GM23338 (cell line): ENCODE measurements at regions not wholly inside any gene's neighbourhood (a gene's known extent, or its start where the extent isn't known, plus 50 kb on each side); places are given as distances from the start of the nearest gene placed in this dataset.

ENCODE experiments used
- ATAC-seq: fragments of 200-7000 bp; cut with Tn5 transposase; 3 replicates; pipeline ENCODE4 v1.9.1; 2020
- DNase-seq: peaks from one replicate; pipeline ENCODE4 v3.0.0-alpha.2; 2015; ENCODE audit warnings: low spot score
- H2AFZ ChIP-seq: fragments of 200-600 bp; sonication (generic); 2 replicates; pipeline ENCODE4 v1.8.0; 2016; ENCODE audit warnings: antibody characterized with exemption, mild to moderate bottlenecking, moderate library complexity
- H3F3A ChIP-seq: fragments of 200-600 bp; sonication (generic); replicated peaks from 2 replicates; pipeline ENCODE4 v1.8.0; 2017; ENCODE audit warnings: antibody characterized with exemption, mixed run types, low read depth
- H3K27ac ChIP-seq: fragments of 200-600 bp; sonication (generic); 2 replicates; pipeline ENCODE4 v1.6.1; 2016; ENCODE audit warnings: low read depth
- H3K27me3 ChIP-seq: fragments of 200-600 bp; sonication (generic); 2 replicates; pipeline ENCODE4 v1.8.0; 2016; ENCODE audit warnings: mild to moderate bottlenecking, mixed run types, moderate library complexity; ENCODE audit not compliant: insufficient read depth
- H3K36me3 ChIP-seq: fragments of 200-600 bp; sonication (generic); 2 replicates; pipeline ENCODE4 v1.8.0; 2016; ENCODE audit warnings: mild to moderate bottlenecking; ENCODE audit not compliant: insufficient read depth
- H3K4me1 ChIP-seq: fragments of 200-600 bp; sonication (generic); 2 replicates; pipeline ENCODE4 v1.8.0; 2016; ENCODE audit warnings: mild to moderate bottlenecking, moderate library complexity; ENCODE audit not compliant: insufficient read depth
- H3K4me2 ChIP-seq: fragments of 200-600 bp; sonication (generic); 2 replicates; pipeline ENCODE4 v1.7.1; 2017; ENCODE audit warnings: mixed run types
- H3K4me3 ChIP-seq: fragments of 200-600 bp; sonication (generic); 2 replicates; pipeline ENCODE4 v1.6.1; 2016; ENCODE audit warnings: mixed run types
- H3K79me2 ChIP-seq: fragments of 200-600 bp; sonication (generic); replicated peaks from 2 replicates; pipeline ENCODE4 v1.8.0; 2017; ENCODE audit warnings: mild to moderate bottlenecking; ENCODE audit not compliant: insufficient read depth
- H3K9me2 ChIP-seq: fragments of 200-600 bp; sonication (generic); 2 replicates; pipeline ENCODE4 v1.8.0; 2017; ENCODE audit not compliant: insufficient read depth
- H4K20me1 ChIP-seq: fragments of 200-600 bp; sonication (generic); replicated peaks from 2 replicates; pipeline ENCODE4 v1.8.0; 2017; ENCODE audit warnings: mild to moderate bottlenecking; ENCODE audit not compliant: insufficient read depth
- H3K27ac Mint-ChIP-seq: 2 replicates; pipeline ENCODE4 v1.8.0; 2020; ENCODE audit warnings: inconsistent platforms, mild to moderate bottlenecking, moderate library complexity, mixed read lengths
- H3K27me3 Mint-ChIP-seq: 3 replicates; pipeline ENCODE4 v1.8.0; 2022; ENCODE audit warnings: low read depth, mild to moderate bottlenecking, moderate library complexity, mixed read lengths, inconsistent platforms; ENCODE audit not compliant: insufficient read depth, poor library complexity
- H3K36me3 Mint-ChIP-seq: 3 replicates; pipeline ENCODE4 v1.8.0; 2021; ENCODE audit warnings: low read depth, mild to moderate bottlenecking, inconsistent platforms, moderate library complexity, mixed read lengths
- H3K4me1 Mint-ChIP-seq: 3 replicates; pipeline ENCODE4 v1.8.0; 2020; ENCODE audit warnings: mild to moderate bottlenecking, inconsistent platforms, mixed read lengths
- H3K4me3 Mint-ChIP-seq: 3 replicates; pipeline ENCODE4 v1.8.0; 2021; ENCODE audit warnings: moderate library complexity, mild to moderate bottlenecking, inconsistent platforms, mixed read lengths
- H3K9me3 Mint-ChIP-seq: 3 replicates; pipeline ENCODE4 v1.8.0; 2020; ENCODE audit warnings: moderate library complexity, mild to moderate bottlenecking, inconsistent platforms, mixed read lengths
- CREB1 ChIP-seq: fragments of 250-450 bp; sonication (Bioruptor Pico); IDR thresholded peaks from 2 replicates; pipeline ENCODE4 v1.5.0; 2020; ENCODE audit warnings: low read depth, mild to moderate bottlenecking, moderate library complexity
- CTCF ChIP-seq, 2 experiments: fragments of 200-600 bp in 1 of 2; sonication (generic) in 1 of 2; conservative IDR thresholded peaks; 2 replicates each; pipeline versions ENCODE4 v1.5.1 to v1.6.1; 2016 to 2017; ENCODE audit warnings: antibody characterized with exemption in 2 of 2, low read depth in 2 of 2, mild to moderate bottlenecking in 2 of 2, moderate library complexity in 1 of 2
- ETS1 ChIP-seq: IDR thresholded peaks from 2 replicates; pipeline ENCODE4 v1.6.1; 2016; ENCODE audit warnings: antibody characterized with exemption
- EZH2 ChIP-seq: fragments of 200-600 bp; sonication (generic); IDR thresholded peaks from one replicate; pipeline ENCODE4 v1.8.0; 2017; ENCODE audit warnings: antibody characterized with exemption, mild to moderate bottlenecking, low read depth; ENCODE audit not compliant: unreplicated experiment
- JUNB ChIP-seq: IDR thresholded peaks from one replicate; pipeline ENCODE4 v1.6.1; 2016; ENCODE audit warnings: antibody characterized with exemption; ENCODE audit not compliant: unreplicated experiment
- NANOG ChIP-seq: IDR thresholded peaks from 2 replicates; pipeline ENCODE4 v1.6.1; 2016; ENCODE audit warnings: antibody characterized with exemption, borderline replicate concordance
- POLR2AphosphoS5 ChIP-seq: IDR thresholded peaks from 2 replicates; pipeline ENCODE4 v1.6.1; 2016; ENCODE audit warnings: antibody characterized with exemption, low read depth
- REST ChIP-seq: IDR thresholded peaks from one replicate; pipeline ENCODE4 v1.6.1; 2018; ENCODE audit warnings: antibody characterized with exemption; ENCODE audit not compliant: unreplicated experiment
- ZNF331 ChIP-seq: fragments of 250-450 bp; sonication (Bioruptor Pico); IDR thresholded peaks from 2 replicates; pipeline ENCODE4 v1.5.0; 2020; ENCODE audit warnings: low read depth, mild to moderate bottlenecking, moderate library complexity

DNA sequence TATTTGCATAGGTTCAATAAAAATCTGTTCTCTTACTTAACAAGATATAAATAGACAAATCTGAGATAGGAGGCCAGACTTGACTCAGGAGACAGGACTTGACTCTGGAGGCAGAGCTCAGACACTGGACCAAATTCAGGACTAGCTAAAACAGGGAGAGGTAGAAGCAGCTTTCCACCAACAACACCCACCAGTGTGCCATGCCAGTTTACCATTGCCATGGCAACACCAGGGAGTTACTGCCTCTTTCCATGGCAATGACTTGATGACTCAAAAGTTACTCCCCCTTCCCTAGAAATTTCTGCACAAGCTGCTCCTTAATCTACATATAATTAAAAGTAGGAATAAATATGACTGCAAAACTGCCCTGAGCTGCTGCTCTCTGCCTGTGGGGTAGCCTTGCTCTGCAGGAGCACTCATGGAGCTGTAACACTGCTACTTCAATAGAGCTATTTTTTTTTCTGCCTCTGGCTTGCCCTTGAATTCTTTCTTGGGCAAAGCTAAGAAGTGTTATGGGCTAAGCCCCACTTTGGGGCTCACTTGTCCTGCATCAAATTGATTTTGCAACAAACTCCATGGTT is 473.0 kb downstream of the PLK2 start (continued):
- no peak for TF ChIP-seq EZH2
- TF ChIP-seq CTCF (conservative IDR thresholded peaks at IDR 0.05; ENCODE audit: low read depth in 2 of 2), result no peak
- TF ChIP-seq POLR2AphosphoS5, result no peak
- no peak for TF ChIP-seq REST

DNA sequence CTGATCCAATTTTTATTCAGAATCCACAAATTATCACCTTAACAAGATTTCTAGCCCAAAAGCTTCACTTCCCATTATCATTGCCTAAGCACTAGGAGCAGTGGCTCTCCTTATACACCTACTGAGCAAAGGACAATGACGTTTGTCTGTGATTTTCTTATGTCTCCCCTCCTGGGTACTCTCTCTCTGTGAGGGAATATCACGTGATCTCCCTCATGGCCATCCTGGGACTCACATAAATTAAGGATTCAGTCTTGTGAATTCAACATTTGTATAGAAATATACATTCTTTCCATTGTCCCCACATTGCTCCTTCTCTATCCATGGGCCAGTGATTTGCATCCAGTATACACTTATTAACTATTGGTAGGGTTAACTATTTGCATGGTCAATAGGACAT is 476.5 kb downstream of the PLK2 start:
- Mint-ChIP-seq H3K27me3 (no peaks in the 10 kb centered on the region), H3K27ac (no peak overlapping the region), H3K9me3 (no peaks in the 10 kb centered on the region), H3K4me1 (no peaks in the 10 kb centered on the region; the same call in 2 of the 3 replicates), H3K36me3 (no peaks in the 10 kb centered on the region), H3K4me3 (no peak overlapping the region)
- ATAC-seq (no peak), DNase-seq (no peak)
- H3K9me2 ChIP-seq, result no peaks in the 10 kb centered on the region
- no peaks in the 10 kb centered on the region for H3F3A ChIP-seq
- H3K27me3 ChIP-seq, result no peaks in the 10 kb centered on the region
- H4K20me1 ChIP-seq, result no peaks in the 10 kb centered on the region
- H2AFZ ChIP-seq, result peak overlapping the region; percentile 11; the same call in 1 of the 2 replicates
- no peak overlapping the region for H3K27ac ChIP-seq
- H3K4me1 ChIP-seq, result no peaks in the 10 kb centered on the region; the same call in 1 of the 2 replicates
- no peaks in the 10 kb centered on the region for H3K36me3 ChIP-seq
- H3K4me3 ChIP-seq, result no peak overlapping the region
- H3K79me2 ChIP-seq, result no peaks in the 10 kb centered on the region
- H3K4me2 ChIP-seq, result no peak overlapping the region
- no peak for TF ChIP-seq ZNF331 (CRISPR knock-in tag)
- no peak for TF ChIP-seq NANOG
- no peak for TF ChIP-seq ETS1
- no peak for TF ChIP-seq EZH2
- no peak for TF ChIP-seq JUNB
- no peak for TF ChIP-seq CTCF (conservative IDR thresholded peaks at IDR 0.05; ENCODE audit: low read depth in 2 of 2)
- no peak for TF ChIP-seq CREB1 (CRISPR knock-in tag)
